Renal pelvis (tissue), 1 donor: ENCODE measurements at regions not wholly inside any gene's neighbourhood (a gene's known extent, or its start where the extent isn't known, plus 50 kb on each side); places are given as distances from the start of the nearest gene placed in this dataset.

Source experiments
- DNase-seq: peaks from one replicate; pipeline ENCODE4 v3.0.0-alpha.2; 2013

DNA sequence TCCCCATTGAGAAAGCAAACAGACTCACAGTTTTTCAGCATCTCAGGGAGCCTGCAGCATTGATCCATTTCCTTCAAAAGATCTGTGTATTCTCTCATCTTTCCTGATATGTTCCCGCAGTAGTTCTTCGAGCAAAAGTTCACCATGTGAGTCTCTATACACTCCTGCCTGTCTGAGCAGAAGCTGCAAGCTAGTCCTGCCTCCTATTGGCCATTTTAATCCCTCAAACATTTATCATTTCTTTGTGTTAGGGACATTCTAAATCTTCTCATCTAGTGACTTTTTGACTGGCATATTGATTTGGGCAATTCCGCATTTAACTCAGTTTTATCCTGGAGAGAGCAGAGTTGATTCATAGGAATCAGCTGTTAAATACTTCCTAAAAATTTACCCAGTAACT is 660.4 kb upstream of the KLF12 start:
- no peak for DNase-seq

DNA sequence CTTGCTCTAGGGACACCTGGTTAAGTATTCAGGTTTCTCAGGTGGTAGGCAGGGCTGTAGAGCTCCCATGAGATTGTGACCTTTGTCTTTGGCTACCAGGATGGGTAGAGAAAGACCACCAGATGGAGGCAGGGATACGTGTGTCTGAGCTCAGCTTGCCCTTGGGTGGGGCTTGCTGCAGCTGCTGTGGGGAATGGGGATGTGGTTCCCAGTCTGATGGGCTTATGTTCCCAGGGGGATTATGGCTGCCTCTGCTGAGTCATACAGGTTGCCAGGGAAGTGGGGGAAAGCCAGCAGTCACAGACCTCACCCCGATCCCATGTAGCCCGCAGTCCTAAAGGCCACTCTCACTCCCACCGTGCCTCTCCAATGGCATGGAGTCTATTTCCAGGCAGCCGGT is 659.9 kb upstream of the KLF12 start:
- DNase-seq: no peak

DNA sequence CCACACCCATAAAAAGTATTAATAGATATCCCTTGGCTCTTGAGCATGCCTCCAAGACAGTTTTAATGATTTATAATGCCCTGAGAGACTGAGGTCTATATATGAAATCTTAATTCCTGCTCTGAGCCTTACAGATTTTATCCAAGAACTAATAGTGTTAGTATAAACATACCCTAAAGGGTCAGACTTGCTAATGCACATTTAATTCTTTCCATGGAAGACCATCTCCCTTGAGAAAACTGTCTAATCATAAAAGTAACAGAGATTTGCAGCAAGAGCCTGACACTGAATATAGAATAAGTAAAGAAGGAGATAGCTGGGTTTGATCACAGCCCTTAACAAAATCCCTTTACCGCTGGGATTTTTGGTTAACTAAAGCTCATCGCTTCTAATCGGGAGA is 650.8 kb upstream of the KLF12 start:
- no peak for DNase-seq

DNA sequence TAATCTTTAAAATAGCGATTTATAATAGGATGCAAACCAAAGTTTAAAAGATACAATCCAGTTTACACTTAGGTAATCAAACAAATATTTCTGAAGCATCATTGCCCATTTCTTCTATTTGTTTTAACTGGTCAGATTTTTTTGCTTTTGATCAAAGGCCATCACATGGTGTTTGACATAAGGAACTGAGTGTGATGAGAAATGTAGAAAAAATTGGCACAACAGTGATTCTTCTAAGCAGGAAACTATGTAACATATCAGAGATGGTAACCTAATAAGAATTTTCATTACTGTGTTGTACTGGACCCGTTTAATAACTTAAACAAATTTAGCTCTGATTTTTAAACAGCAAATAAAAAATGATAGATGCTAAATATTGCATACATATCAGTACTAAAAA is 644.7 kb upstream of the KLF12 start:
- no peak for DNase-seq

DNA sequence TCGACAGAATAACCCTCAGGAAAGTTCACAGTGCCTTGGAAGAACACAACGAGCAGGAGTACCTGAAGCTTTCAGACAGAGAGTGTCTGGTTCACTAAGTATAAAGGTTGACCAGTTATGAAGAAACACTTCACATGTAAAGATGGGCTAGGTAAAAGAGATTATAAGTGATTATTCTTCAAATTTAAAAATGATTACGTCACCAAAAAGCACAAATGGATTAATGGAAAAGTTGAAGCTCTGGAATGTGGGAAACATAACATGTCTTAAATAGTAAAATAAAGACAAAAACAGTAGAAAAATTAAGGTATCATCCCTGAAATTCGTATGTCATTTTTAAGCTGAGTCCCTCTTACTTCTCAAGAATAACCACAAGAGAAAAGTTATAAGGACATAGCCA is 643.9 kb upstream of the KLF12 start:
- DNase-seq: no peak

DNA sequence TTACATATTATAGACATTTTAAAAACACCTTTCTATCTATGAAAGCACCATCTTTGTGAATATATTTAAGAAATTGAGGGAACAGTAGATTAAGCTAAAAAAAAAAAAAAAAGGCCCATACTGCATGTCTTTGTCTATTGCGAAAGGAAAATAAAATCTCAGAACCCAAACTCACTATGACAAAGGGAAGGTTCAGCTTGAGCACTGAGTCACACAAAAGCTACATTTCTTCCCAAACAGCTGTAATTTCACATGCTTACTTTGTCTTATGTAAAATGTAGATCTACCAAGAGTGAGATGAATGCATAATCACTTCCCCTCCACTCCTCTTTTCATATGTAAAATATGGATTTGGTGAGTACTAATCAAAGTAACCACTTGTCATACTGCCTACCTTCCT is 640.1 kb upstream of the KLF12 start:
- DNase-seq: no peak

DNA sequence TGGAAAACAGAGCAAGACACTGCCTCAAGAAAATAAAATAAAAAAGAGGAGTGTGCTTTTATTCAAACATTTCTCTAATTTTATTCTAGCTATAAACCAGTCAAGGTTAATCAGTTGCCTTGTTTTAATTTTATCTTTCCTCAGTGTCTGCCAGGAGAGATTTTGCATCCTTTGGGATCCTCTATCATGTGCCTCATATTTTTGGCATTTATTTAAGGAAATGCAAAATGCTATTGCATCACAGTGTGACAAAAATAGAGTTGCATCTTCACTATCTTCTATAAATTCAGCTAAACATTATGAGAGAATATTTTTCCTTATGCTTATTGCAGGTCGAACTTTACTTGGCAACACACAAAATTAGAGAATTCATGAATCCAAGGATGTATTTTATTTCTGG is 639.0 kb upstream of the KLF12 start:
- no peak for DNase-seq

DNA sequence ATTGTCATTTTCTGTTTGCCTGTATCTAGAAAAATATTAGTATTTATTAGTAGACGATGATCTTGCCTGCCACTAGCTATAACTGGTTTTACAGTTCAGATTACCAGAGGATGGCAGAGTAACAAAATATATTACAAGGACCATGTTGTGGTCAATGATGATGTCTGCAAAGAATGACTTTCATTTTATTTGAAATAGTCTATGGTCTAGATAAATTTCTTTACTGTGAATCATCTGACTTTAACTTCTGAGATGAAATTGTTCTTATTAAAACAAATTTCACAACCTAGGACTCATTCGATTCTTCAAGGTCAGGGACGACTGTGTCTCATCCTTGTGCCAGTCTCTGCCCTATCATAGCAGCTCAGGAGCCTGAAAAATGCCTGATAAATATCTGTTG is 637.8 kb upstream of the KLF12 start:
- DNase-seq: no peak

DNA sequence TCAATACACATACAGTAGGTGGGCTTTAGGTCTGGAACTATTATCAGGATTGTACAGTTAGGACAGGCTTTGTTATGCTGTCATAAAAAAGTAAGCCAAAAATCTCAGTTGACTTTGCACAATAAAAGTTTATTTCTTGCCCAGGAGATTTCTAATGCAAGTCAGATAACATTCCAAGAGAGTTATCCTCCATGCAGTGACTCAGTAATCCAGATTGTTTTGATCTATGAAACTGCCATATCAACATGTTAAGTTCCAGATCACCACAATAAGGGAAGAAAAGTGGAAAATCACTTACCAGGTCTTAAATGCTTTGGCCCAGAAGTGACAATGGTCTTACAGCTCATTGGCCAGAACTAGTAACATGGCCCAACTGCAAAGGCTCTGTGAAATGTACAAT is 636.2 kb upstream of the KLF12 start:
- DNase-seq: no peak

DNA sequence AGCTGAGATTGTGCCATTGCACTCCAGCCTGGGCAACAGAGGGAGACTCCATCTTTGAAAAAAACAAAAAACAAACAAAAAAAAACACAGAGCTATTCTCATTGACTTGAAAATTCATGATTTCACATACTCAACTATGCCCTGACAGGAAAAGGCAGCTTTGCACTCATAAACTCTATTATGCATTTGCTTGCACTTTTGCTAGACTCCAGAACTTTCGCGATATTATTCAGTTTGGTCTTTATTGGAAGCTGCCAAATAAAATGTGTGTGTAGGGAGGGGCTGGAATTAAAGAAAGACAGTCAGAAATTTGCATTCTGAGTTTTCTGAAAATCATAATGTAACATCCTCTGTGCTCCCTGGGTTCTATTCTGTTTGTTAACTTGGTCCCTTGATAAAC is 635.1 kb upstream of the KLF12 start:
- DNase-seq: peak; percentile 26

DNA sequence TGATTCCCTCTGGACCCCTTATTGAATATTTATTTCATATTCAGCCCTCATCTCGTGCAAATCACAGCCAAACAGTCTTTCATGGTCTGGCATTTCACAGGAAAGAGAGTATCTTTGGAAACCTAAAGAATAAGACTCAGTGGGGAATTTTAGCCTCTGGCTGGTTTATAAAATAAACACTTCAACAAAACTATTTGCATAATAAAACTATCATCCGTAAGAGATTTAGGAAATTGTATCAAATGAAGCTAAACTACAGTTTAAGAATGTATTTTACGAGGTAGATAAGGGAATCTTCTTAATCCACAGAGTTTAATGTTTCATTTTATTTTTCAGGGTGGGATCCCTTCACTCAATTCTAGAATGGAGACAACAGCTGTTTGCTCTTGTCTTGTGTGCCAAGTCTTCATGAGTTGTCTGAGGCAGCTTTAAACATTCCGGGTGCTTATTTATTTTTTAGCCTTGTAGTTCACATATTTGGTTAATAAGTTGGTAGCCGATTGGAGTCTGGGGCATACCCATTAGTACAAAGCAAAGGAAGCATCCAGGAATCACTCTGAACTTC is 634.4 kb upstream of the KLF12 start:
- peak; percentile 20 for DNase-seq

DNA sequence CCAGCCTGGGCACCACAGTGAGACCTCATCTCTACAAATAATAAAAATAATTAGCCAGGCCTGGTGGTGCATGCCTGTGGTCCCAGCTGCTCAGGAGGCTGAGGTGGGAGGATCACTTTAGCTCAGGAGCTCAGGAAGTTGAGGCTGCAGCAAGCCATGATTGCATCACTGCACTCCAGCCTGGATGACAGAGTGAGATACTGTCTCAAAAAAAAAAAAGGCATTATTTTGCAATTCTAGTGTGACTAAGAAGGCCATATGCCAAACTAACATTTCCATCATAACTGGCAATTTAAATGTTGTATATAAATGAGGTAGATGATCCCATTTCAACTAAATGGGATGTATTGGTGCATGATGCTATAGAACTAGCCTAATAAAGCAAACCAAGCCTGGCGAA is 632.8 kb upstream of the KLF12 start:
- no peak for DNase-seq

DNA sequence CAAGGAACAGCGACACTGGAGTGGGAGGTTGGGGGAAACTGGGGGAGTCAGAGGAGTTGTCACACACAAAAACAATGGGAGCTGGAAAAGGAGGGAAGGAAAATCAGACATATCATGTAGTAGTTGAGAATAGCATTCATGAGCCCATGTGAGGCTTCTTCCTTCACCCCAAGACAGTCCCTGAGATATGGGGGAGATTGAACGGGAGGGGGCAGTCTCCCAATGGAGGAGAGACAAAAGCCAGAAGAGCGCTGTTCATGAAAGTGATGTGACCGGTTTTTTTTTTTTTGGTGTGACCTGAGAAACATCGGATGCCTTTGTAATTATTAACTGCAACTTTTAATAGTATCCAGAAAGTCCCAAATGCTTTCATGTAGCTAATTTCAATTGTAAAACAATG is 631.8 kb upstream of the KLF12 start:
- no peak for DNase-seq

DNA sequence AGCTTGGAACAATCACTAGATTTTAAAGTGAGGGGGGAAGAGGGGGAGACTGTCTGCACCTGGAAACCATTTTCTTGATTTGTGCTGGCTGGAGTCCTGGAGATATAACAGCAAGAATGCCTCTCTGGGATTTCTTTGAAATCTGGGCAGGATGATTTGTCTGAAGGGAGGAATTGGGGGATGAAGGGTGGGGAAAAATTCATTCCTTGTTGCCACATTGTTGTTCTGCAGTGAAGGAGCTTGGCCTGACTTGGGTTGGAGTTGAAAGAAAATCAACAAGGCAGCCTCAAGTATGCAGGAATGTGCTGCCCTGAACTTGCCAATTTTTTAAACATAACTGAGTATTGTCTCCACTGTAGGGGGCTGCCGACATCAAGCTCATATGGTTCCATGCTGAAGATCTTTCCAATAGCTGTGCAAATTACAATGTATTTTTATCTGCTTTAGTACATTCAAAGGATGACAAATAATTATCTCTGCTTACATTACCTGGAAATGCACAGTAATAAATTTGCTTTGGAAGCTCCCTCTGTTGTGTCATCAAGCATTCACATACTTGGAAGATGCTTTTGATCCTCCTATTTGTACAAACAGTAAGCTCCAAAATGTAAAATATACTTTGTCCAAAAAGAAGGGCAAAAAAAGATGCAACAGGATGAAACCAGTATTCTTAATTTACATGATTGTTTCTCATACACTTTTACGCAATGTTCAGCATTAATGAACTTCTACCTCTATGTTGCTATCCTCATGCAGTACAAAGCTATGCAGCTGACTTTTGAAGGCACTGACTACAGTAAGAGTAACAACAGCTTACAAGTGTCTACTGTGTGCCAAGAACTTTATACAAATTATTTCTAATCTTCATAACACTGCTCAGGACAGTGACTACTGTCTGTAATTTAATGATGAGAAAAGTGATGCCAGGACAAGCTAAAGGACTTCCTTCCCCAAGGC is 627.9 kb upstream of the KLF12 start:
- DNase-seq: no peak

DNA sequence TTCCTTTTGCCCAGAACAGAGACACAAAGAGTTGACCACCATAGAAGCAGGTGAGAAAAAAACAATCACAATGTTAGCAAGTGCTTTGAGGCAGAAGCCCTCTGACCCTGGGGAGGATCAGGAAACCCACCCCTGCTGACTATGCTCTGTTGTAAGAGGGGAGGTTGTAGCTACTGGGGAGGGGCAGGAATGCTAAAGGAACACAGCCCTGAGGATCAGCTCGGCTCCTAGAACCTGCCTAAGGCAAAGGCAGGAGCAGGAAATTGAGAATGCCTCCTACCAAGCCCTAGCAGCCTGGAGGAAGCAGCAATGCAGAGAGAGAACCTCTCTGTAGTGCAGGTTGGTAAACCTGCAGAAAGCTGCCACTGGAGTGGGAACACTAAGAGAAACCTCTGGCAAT is 624.0 kb upstream of the KLF12 start:
- no peak for DNase-seq

DNA sequence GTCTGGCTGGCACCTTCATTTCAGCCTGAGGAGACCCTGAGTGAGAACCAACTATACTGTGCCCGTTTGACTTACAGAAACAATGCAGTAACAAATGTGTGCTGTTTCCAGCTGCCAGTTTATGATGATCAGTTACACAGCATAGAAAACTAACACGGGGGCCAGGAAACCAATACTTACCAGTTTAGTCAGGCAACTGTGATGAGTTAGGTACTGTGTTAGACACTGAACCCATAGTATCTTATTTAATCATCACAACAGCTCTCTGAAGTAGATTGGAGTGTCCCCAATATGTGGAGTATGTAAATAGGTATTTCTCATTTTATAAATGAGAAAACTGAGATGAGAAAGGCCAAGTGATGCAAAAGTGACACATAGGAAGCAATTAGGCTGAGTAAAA is 620.9 kb upstream of the KLF12 start:
- DNase-seq: no peak

DNA sequence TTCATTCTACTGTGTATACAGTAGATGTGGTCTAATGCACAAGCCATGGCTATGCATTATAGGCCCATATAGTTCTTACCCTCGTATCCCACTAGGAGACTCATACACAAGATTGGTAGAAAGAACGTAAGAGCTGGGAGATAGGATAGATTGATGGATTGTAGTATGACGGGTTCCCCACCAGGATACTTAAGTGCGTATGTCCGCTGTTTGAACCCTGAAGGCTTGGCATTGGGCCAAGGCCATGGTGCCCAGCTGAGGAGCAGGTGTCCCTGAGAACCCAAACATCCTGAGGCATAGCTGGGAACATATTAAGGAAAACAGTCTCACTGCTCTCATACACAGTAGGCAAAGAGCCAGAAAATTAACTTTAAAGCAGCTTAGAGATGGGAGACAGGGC is 617.5 kb upstream of the KLF12 start:
- no peak for DNase-seq

DNA sequence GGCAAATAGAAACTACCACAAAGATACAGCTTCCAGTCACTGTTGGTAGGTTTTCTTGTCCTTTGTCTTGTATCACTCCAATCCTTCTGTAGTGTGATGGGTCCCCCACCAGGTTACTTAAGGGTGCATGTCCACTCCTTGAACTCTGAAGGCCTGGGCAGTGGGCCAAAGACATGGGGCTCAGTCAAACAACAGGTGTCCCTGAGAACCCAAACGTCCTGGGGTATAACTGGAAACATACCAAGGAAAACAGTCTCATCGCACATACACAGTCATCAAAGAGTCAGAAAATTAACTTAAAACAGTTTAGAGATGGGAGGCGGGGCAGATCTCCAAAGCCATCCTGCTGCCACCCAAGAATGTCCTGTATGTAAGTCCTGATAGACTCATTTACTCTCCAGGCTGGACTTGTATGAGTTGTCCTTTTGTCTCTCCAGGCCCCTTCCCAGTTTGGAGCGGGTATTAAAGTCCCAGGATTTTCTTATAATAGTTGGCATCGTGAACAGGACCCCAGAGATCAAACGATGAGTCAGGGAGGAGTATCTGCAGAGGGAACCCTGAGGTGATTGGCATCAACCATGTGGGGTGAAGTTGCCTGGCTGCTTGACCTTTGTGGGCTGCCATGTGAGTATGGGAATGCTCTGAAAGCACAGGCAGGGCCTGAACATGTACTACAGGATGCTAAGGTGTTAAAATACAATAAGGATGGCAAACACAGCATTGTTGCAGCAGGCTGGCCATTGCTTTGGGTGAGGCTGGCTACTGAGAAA is 613.2 kb upstream of the KLF12 start:
- no peak for DNase-seq

DNA sequence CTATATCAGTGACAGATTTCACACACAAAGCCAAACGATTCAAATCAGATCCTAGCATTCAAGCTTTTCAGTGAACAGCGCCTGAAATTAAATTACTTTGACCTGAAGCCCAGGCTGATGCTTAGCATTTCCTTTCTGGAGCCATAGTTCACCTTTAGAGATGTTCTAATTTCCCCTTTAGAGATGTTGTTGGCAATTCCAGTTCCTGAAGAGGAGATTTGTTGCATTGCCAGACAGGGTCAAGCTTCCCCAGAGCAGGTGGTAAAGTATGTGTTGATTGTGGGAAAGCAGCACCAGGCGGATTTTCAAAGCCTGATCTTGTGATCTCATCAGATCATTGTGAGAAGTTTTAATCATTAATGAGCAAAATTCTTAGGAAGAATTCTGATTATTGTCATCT is 609.8 kb upstream of the KLF12 start:
- DNase-seq: no peak

DNA sequence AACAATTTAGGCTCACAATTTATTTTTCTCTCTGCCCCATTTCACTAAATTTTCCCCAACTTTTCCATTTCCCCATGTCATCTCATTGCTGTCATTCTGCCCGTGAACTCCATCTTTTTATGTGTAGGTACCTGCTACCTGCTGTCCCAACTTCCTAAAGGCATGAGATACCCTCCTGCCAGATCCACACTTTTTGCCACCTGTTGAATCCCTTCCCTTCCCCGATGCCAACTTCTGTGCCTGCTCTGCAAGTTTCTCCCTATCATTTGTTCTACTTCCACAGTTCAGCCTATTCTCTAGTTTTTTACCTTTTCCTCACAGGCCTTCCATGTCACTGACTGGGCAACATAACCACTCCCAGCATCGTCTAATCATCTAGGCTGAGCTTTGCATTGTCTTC is 607.5 kb upstream of the KLF12 start:
- no peak for DNase-seq

DNA sequence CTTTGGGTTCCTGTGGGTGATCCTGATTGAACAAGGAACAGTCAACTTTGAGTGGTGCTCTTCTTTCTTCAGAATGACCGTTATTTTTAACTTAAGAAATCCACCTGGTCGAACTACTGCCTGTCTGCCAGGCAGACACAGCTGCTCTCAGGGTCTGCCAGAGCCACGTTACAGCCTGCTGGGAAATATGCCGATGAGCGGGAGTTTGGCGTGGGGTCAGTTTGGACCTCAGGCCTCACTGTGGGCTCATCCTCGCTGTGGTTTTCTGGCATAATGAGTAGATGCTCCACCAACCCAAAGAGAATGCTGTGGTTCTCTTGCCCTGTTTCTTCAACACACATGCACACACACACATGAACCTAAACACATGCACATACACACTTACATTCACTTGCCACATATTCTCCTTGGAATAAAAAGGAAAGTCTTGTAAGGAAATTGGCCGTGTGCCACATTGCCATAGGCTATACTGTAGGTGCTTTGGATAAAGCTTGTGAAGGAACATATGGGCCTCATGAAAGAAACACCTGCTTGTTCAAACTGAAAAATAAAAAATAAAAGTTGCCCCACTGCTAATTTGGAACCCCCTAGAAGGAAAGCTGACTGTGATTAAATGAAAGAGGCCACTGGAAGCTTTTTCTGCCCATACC is 598.7 kb upstream of the KLF12 start:
- DNase-seq: no peak

DNA sequence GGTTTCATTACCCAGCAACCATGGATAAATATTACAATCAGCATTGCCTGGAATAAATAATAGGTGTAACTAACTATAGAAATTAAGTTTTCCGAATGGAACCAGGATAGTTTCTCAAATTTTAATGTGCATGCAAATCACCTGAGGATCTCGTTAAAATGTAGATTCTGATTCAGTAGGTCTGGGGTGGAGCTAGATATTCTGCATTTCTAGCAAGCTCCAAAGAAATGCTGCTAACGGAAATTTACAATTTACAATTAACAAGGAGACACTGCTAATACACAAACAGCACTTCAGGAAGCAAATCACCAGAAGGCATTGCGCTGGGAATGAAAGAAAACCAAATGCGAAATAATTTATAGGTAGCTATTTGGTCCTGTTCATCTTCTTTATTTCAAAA is 597.5 kb upstream of the KLF12 start:
- DNase-seq: no peak
